Trophoblast cell (in vitro differentiated cells and primary cell): ENCODE measurements at regions not wholly inside any gene's neighbourhood (a gene's known extent, or its start where the extent isn't known, plus 50 kb on each side); places are given as distances from the start of the nearest gene placed in this dataset.
A peak's percentile ranks its signal among the peaks of the same experiment; 100 is the strongest.

ENCODE experiments used
- DNase-seq, 2 donors: peaks; one replicate each; pipeline ENCODE4 v3.0.0-alpha.2; 2016
- H2AFZ ChIP-seq: 2 replicates; pipeline ENCODE4 v1.6.1; 2013; ENCODE audit warnings: low read length, moderate library complexity, mild to moderate bottlenecking; ENCODE audit not compliant: insufficient read depth, poor library complexity
- H2AK5ac ChIP-seq: 2 replicates; pipeline ENCODE4 v1.6.1; 2013; ENCODE audit warnings: mild to moderate bottlenecking, low read length
- H2BK120ac ChIP-seq: 2 replicates; pipeline ENCODE4 v1.6.1; 2013; ENCODE audit warnings: low read length, mild to moderate bottlenecking, moderate library complexity; ENCODE audit not compliant: insufficient read depth, poor library complexity
- H2BK12ac ChIP-seq: 2 replicates; pipeline ENCODE4 v1.6.1; 2013; ENCODE audit warnings: mild to moderate bottlenecking, low read length, moderate library complexity
- H2BK5ac ChIP-seq: 2 replicates; pipeline ENCODE4 v1.6.1; 2013; ENCODE audit warnings: low read length, low read depth, moderate library complexity, mild to moderate bottlenecking; ENCODE audit not compliant: poor library complexity
- H3K14ac ChIP-seq: 2 replicates; pipeline ENCODE4 v1.6.1; 2013; ENCODE audit warnings: mild to moderate bottlenecking, low read length
- H3K18ac ChIP-seq: 2 replicates; pipeline ENCODE4 v1.6.1; 2013; ENCODE audit warnings: mild to moderate bottlenecking, low read length
- H3K23ac ChIP-seq: 2 replicates; pipeline ENCODE4 v1.6.1; 2013; ENCODE audit warnings: low read length
- H3K27ac ChIP-seq: 2 replicates; pipeline ENCODE4 v1.5.1; 2013; ENCODE audit warnings: low read depth, mild to moderate bottlenecking, inconsistent platforms, low read length, moderate library complexity
- H3K27me3 ChIP-seq: 2 replicates; pipeline ENCODE4 v1.6.1; 2013; ENCODE audit warnings: inconsistent platforms, mild to moderate bottlenecking, low read length, moderate library complexity; ENCODE audit not compliant: insufficient read depth
- H3K36me3 ChIP-seq, 2 experiments: 1 replicate in 1 of 2; 2 replicates in 1 of 2; pipeline ENCODE4 v1.6.1; 2013; ENCODE audit warnings: low read length in 2 of 2, mild to moderate bottlenecking in 2 of 2, moderate library complexity in 1 of 2; ENCODE audit not compliant: insufficient read depth in 2 of 2, control insufficient read depth in 1 of 2
- H3K4ac ChIP-seq: 2 replicates; pipeline ENCODE4 v1.6.1; 2013; ENCODE audit warnings: low read depth, mild to moderate bottlenecking, low read length, moderate library complexity
- H3K4me1 ChIP-seq, 2 experiments: 1 replicate in 1 of 2; 2 replicates in 1 of 2; pipeline ENCODE4 v1.6.1; 2013; ENCODE audit warnings: low read length in 2 of 2, mild to moderate bottlenecking in 2 of 2, moderate library complexity in 1 of 2; ENCODE audit not compliant: insufficient read depth in 2 of 2, control insufficient read depth in 1 of 2
- H3K4me2 ChIP-seq: 2 replicates; pipeline ENCODE4 v1.6.1; 2013; ENCODE audit warnings: inconsistent platforms, mild to moderate bottlenecking, low read length, moderate library complexity
- H3K4me3 ChIP-seq: 2 replicates; pipeline ENCODE4 v1.5.1; 2013; ENCODE audit warnings: mild to moderate bottlenecking, low read depth, low read length, inconsistent platforms
- H3K79me1 ChIP-seq: one replicate; pipeline ENCODE4 v1.6.1; 2013; ENCODE audit warnings: low read length
- H3K79me2 ChIP-seq: 2 replicates; pipeline ENCODE4 v1.6.1; 2013; ENCODE audit warnings: low read length, mild to moderate bottlenecking; ENCODE audit not compliant: control insufficient read depth, insufficient read depth, poor library complexity
- H3K9ac ChIP-seq: 2 replicates; pipeline ENCODE4 v1.6.1; 2013; ENCODE audit warnings: mild to moderate bottlenecking, low read length
- H3K9me3 ChIP-seq: 2 replicates; pipeline ENCODE4 v1.6.1; 2013; ENCODE audit warnings: low read depth, mild to moderate bottlenecking, control low read depth, inconsistent platforms, low read length; ENCODE audit not compliant: insufficient read depth
- H4K12ac ChIP-seq: 2 replicates; pipeline ENCODE4 v1.6.1; 2013; ENCODE audit warnings: low read depth, mild to moderate bottlenecking, low read length, moderate library complexity
- H4K8ac ChIP-seq: 2 replicates; pipeline ENCODE4 v1.6.1; 2013; ENCODE audit warnings: low read depth, mild to moderate bottlenecking, low read length, moderate library complexity
- H4K91ac ChIP-seq: one replicate; pipeline ENCODE4 v1.6.1; 2013; ENCODE audit warnings: low read depth, mild to moderate bottlenecking, low read length, moderate library complexity
- WGBS: extraction: QIAGEN DNeasy Blood & Tissue Kit; methylation state at CpG from one replicate; pipeline ENCODE4 v1.1.7; 2013; ENCODE audit warnings: missing lambda C conversion rate; ENCODE audit not compliant: insufficient read length, insufficient coverage; ENCODE audit errors: extremely low coverage; 5-methylcytosine and 5-hydroxymethylcytosine counted together

- Histone ChIP-seq H3K4me2 (peak overlapping the region; percentile 8), H2AFZ (no peak overlapping the region), H2AK5ac (no peak overlapping the region), H3K18ac (no peak overlapping the region), H3K79me2 (no peaks in the 10 kb centered on the region), H2BK12ac (no peak overlapping the region), H4K91ac (no peak overlapping the region), H3K14ac (no peak overlapping the region), H3K27ac (peak overlapping the region; percentile 65), H3K4me3 (no peak overlapping the region), H3K23ac (no peak overlapping the region), H3K9me3 (no peaks in the 10 kb centered on the region), H2BK5ac (peak overlapping the region; percentile 65), H3K9ac (no peak overlapping the region), H4K8ac (no peak overlapping the region), H2BK120ac (no peak overlapping the region), H3K27me3 (no peaks in the 10 kb centered on the region), H3K79me1 (peaks cover 10% of the 10 kb centered on the region), H3K4me1 (peaks cover 10 to 19% of the 10 kb centered on the region in 2 experiments), H3K36me3 (no peaks in the 10 kb centered on the region), H3K4ac (no peak overlapping the region), H4K12ac (no peak overlapping the region)
- no CpG with 5 or more reads among the region's 2 CpGs for WGBS
- peak; percentile 77 to 93 for DNase-seq
These were observed 75.8 kb upstream of the HOXC13 start for GRCh38 chr12:53862831-53863230.

GRCh38 chr12:53866727-53867126 is 71.9 kb upstream of the HOXC13 start:
- Histone ChIP-seq H3K14ac (no peak overlapping the region), H3K18ac (no peak overlapping the region), H4K8ac (no peak overlapping the region), H3K79me1 (peaks cover 11% of the 10 kb centered on the region), H3K36me3 (no peaks in the 10 kb centered on the region), H2BK120ac (no peak overlapping the region), H2AFZ (no peak overlapping the region), H3K23ac (no peak overlapping the region), H3K9ac (no peak overlapping the region), H2BK12ac (no peak overlapping the region), H3K27me3 (no peaks in the 10 kb centered on the region), H3K27ac (no peak overlapping the region), H3K4me1 (peaks cover 18 to 32% of the 10 kb centered on the region in 2 experiments), H2BK5ac (no peak overlapping the region), H4K91ac (no peak overlapping the region), H3K4me3 (no peak overlapping the region), H3K4ac (no peak overlapping the region), H3K9me3 (no peaks in the 10 kb centered on the region), H3K4me2 (no peak overlapping the region), H2AK5ac (no peak overlapping the region), H3K79me2 (no peaks in the 10 kb centered on the region), H4K12ac (no peak overlapping the region)
- DNase-seq, result no peak
- no CpG with 5 or more reads among the region's 3 CpGs for WGBS

- peak; percentile 47 to 75 for DNase-seq
- H3K14ac ChIP-seq, result no peak overlapping the region
These were observed 71.2 kb upstream of the HOXC13 start for GRCh38 chr12:53867216-53868012.

GRCh38 chr12:53868511-53868986 is 70.1 kb upstream of the HOXC13 start:
- Histone ChIP-seq H2BK12ac (peak overlapping the region; percentile 72), H3K36me3 (no peaks in the 10 kb centered on the region), H4K8ac (no peak overlapping the region), H3K9me3 (no peaks in the 10 kb centered on the region), H3K4ac (no peak overlapping the region), H2BK5ac (peak overlapping the region; percentile 4), H2BK120ac (no peak overlapping the region), H2AFZ (no peak overlapping the region), H3K4me3 (no peak overlapping the region), H3K79me1 (peaks cover 5% of the 10 kb centered on the region), H3K79me2 (no peaks in the 10 kb centered on the region), H3K14ac (peak overlapping the region; percentile 21), H3K4me2 (no peak overlapping the region), H3K18ac (peak overlapping the region; percentile 5), H4K91ac (peak overlapping the region; percentile 20), H2AK5ac (no peak overlapping the region), H3K23ac (peak overlapping the region; percentile 76), H3K27me3 (no peaks in the 10 kb centered on the region), H4K12ac (no peak overlapping the region), H3K9ac (peak overlapping the region; percentile 3), H3K27ac (no peak overlapping the region), H3K4me1 (peaks cover 13 to 19% of the 10 kb centered on the region in 2 experiments)
- no CpG with 5 or more reads among the region's 5 CpGs for WGBS
- peak in 1 of 2 donors; percentile 13 for DNase-seq

More at GRCh38 chr12:53867216-53868012, 71.2 kb upstream of the HOXC13 start:
- Histone ChIP-seq H3K27me3 (no peaks in the 10 kb centered on the region), H2AFZ (no peak overlapping the region), H3K27ac (peak overlapping the region; percentile 13), H3K9me3 (no peaks in the 10 kb centered on the region), H3K79me2 (no peaks in the 10 kb centered on the region), H3K79me1 (peaks cover 7% of the 10 kb centered on the region), H3K4ac (no peak overlapping the region), H2BK5ac (no peak overlapping the region), H4K91ac (peak overlapping the region; percentile 25), H2BK120ac (no peak overlapping the region), H4K12ac (no peak overlapping the region), H3K36me3 (no peaks in the 10 kb centered on the region), H3K4me2 (no peak overlapping the region), H2BK12ac (no peak overlapping the region), H3K4me3 (no peak overlapping the region), H3K23ac (no peak overlapping the region), H3K18ac (no peak overlapping the region), H3K4me1 (peaks cover 15 to 27% of the 10 kb centered on the region in 2 experiments), H2AK5ac (no peak overlapping the region), H3K9ac (no peak overlapping the region), H4K8ac (no peak overlapping the region)
- no CpG with 5 or more reads among the region's 3 CpGs for WGBS
